ENCODE measurements at regions not wholly inside any gene's neighbourhood (a gene's known extent, or its start where the extent isn't known, plus 50 kb on each side); places are given as distances from the start of the nearest gene placed in this dataset.

GRCh38 chrX:7552760-7553159 is 290.2 kb upstream of the VCX start:
- no peak overlapping the region for H3K4me3 Mint-ChIP-seq (ENCODE audit: unreplicated experiment)
- DNase-seq (ENCODE audit: low spot score), result no peak
- no peaks in the 10 kb centered on the region for H3K4me1 Mint-ChIP-seq (ENCODE audit: low read depth)
- H3K27ac Mint-ChIP-seq (ENCODE audit: unreplicated experiment), result no peak overlapping the region
- peak; percentile 71 for TF ChIP-seq CTCF (IDR thresholded peaks at IDR 0.05)
- peaks cover under 1% of the 10 kb centered on the region for H3K9me3 Mint-ChIP-seq (ENCODE audit: low read depth)
- H3K27me3 Mint-ChIP-seq (ENCODE audit: low read depth), result no peaks in the 10 kb centered on the region
- H3K36me3 Mint-ChIP-seq (ENCODE audit: low read depth), result no peaks in the 10 kb centered on the region

DNA sequence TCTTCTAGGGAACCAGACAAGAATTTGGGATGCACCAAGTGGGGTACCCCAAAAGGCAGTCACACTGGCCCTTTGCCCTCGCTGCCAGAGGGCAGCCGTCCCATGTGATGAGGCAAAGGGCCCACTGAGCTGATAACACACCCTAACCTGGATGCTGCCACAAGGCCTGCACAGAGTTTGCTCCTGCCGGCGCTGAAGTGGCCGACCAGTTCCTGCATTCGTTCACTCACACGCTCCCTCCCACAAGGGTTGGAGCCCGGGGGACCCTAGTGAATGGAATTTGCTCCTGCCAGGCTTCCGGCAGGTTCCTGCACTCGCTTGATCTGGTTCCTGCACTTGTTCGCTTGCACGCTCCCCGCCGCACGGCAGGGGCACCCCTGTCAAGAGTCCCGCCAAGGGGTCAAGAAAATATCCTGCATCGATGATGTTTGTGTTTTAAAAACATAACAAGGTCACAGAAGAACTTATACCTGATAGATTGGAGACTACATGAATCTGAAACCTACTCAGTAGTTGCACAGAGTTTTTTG is 296.4 kb upstream of the VCX start:
- Mint-ChIP-seq H3K4me1 (ENCODE audit: low read depth) (no peaks in the 10 kb centered on the region), H3K9me3 (ENCODE audit: low read depth) (peaks cover 7% of the 10 kb centered on the region), H3K36me3 (ENCODE audit: low read depth) (no peaks in the 10 kb centered on the region), H3K27ac (ENCODE audit: unreplicated experiment) (no peak overlapping the region), H3K27me3 (ENCODE audit: low read depth) (no peaks in the 10 kb centered on the region), H3K4me3 (ENCODE audit: unreplicated experiment) (no peak overlapping the region)
- TF ChIP-seq CTCF (IDR thresholded peaks at IDR 0.05), result no peak
- no peak for DNase-seq (ENCODE audit: low spot score)

DNA sequence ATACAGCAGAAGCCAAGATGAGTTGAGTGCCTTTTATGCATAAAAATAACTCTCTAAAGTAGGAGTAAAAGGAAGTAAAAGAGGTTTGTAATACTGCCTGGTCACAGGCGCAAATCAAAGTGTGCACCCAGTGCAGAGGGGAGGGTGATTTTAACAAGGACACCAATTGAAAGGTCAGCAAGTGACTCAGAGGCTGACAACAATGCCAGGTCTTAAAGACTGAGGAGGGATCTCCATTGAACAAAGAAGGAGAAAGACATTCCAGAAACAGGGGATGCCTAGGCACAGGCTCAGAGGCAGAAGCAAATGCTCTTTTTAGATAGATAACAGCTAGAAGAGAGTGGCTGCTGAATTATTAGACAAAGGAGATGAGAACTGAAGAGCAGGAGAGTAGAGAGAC is 297.4 kb upstream of the VCX start:
- no peak for DNase-seq (ENCODE audit: low spot score)
- H3K36me3 Mint-ChIP-seq (ENCODE audit: low read depth), result no peaks in the 10 kb centered on the region
- H3K9me3 Mint-ChIP-seq (ENCODE audit: low read depth), result peaks cover 12% of the 10 kb centered on the region
- no peak overlapping the region for H3K27ac Mint-ChIP-seq (ENCODE audit: unreplicated experiment)
- no peaks in the 10 kb centered on the region for H3K27me3 Mint-ChIP-seq (ENCODE audit: low read depth)
- no peak for TF ChIP-seq CTCF (IDR thresholded peaks at IDR 0.05)
- no peaks in the 10 kb centered on the region for H3K4me1 Mint-ChIP-seq (ENCODE audit: low read depth)
- no peak overlapping the region for H3K4me3 Mint-ChIP-seq (ENCODE audit: unreplicated experiment)

DNA sequence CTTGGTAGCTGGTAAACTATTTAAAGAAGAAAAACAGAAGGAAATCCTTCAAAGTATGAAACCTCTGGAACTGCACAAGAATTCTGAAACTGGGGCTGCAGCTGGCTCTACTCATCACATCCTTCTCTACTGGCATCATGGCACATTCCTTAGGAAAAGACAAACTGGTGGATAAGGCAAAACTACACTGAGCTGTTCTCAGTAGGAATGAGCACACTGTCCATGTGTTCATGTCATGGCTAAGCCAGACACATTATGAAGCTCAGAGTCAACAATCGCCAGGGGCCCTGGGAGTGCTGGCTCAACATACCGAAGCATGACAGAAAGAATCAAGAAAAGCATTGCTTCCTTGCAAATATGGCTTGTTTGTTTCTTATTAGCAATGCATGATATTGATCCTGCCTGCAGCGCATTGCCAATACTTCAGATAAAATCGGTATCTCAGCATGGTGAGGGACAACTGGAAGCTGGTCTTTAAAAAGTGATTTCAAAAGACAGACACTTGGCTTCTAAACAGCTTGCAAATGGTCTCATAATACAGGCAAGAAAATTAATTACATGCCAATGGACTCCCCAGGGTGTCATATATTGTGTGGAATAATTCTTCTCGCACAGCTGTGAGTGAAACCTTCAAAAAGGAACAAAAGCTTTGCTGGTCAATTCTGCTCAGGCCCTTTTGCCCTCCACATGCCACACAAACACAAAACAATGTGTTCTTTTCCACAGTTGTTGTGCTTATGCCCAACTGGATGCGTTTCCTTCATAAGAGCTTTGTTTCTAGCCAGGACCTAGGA is 300.2 kb upstream of the VCX start:
- no peak overlapping the region for H3K27ac Mint-ChIP-seq (ENCODE audit: unreplicated experiment)

DNA sequence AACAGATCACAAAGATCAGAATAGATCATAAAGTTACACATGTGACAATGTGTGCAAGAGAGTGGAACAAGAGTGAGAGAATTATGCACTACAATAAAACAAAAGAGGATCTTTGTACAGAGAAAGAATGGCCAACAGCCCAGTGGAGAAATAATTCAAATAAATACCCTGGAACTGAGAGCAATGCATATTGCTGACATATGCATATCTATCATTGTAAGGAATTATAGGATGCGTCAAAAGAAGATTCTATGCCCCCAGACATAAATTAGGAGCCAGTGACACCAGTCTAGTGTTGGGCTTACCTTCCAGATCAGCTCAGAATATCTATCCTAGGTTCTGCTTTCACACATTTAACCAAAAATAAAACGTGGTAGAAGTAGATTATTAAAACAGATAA is 320.1 kb upstream of the VCX start:
- H3K4me1 Mint-ChIP-seq (ENCODE audit: low read depth), result no peaks in the 10 kb centered on the region
- peaks cover 3% of the 10 kb centered on the region for H3K36me3 Mint-ChIP-seq (ENCODE audit: low read depth)
- no peak overlapping the region for H3K27ac Mint-ChIP-seq (ENCODE audit: unreplicated experiment)
- DNase-seq (ENCODE audit: low spot score), result no peak
- H3K4me3 Mint-ChIP-seq (ENCODE audit: unreplicated experiment), result no peak overlapping the region
- peaks cover 2% of the 10 kb centered on the region for H3K27me3 Mint-ChIP-seq (ENCODE audit: low read depth)
- H3K9me3 Mint-ChIP-seq (ENCODE audit: low read depth), result peaks cover 33% of the 10 kb centered on the region
- no peak for TF ChIP-seq CTCF (IDR thresholded peaks at IDR 0.05)

More for the DNA sequence above, 300.2 kb upstream of the VCX start:
- H3K4me3 Mint-ChIP-seq (ENCODE audit: unreplicated experiment), result no peak overlapping the region
- H3K27me3 Mint-ChIP-seq (ENCODE audit: low read depth), result no peaks in the 10 kb centered on the region
- peaks cover 23% of the 10 kb centered on the region for H3K9me3 Mint-ChIP-seq (ENCODE audit: low read depth)
- DNase-seq (ENCODE audit: low spot score), result no peak
- H3K36me3 Mint-ChIP-seq (ENCODE audit: low read depth), result no peaks in the 10 kb centered on the region
- TF ChIP-seq CTCF (IDR thresholded peaks at IDR 0.05), result no peak
- H3K4me1 Mint-ChIP-seq (ENCODE audit: low read depth), result no peaks in the 10 kb centered on the region

Measured in chondrocyte (in vitro differentiated cells).